GM12891 (cell line): ENCODE measurements at regions not wholly inside any gene's neighbourhood (a gene's known extent, or its start where the extent isn't known, plus 50 kb on each side); places are given as distances from the start of the nearest gene placed in this dataset.

Experiments
- POLR2A ChIP-seq: IDR thresholded peaks from 2 replicates; pipeline ENCODE4 v1.6.1; 2011; ENCODE audit warnings: low read depth, low read length, control low read depth
- POLR2AphosphoS5 ChIP-seq: IDR thresholded peaks from 2 replicates; pipeline ENCODE4 v1.6.1; 2011; ENCODE audit warnings: low read depth, low read length, control low read depth
- POU2F2 ChIP-seq: IDR thresholded peaks from 2 replicates; pipeline ENCODE4 v1.6.1; 2011; ENCODE audit warnings: low read depth, mild to moderate bottlenecking, control low read depth, low read length, moderate library complexity

DNA sequence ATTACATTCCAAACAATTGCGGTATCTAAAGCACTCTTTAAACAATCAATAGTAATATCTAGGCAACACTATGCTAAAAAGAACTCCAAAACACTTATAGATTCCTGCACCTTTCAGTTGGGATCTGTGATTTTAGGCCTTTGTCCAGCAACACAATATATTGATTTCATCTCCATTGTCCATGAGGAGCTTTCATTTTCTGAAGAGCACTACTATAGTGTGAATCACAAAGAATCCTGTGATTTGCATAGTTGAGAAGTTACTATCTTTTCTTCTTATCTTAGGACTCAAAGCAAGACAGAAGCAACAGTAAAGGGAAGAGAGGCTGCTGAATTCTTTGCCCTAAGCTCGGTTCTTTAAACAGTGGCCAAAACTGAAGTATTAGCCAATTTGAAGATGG is 846.8 kb downstream of the IPMK start:
- no peak for TF ChIP-seq POLR2A
- no peak for TF ChIP-seq POLR2AphosphoS5
- no peak for TF ChIP-seq POU2F2
